ENCODE measurements at regions not wholly inside any gene's neighbourhood (a gene's known extent, or its start where the extent isn't known, plus 50 kb on each side); places are given as distances from the start of the nearest gene placed in this dataset.

GRCh38 chr5:9722601-9723180 lies 92.5 kb upstream of the TAS2R1 start:
- TF ChIP-seq RAD21 (IDR thresholded peaks at IDR 0.05): no peak
- no peak for TF ChIP-seq CTCF (IDR thresholded peaks at IDR 0.05; ENCODE audit: low read depth, low read length, missing input control)
- TF ChIP-seq SP1 (IDR thresholded peaks at IDR 0.05): no peak
- TF ChIP-seq RXRA (IDR thresholded peaks at IDR 0.05): no peak
- TF ChIP-seq, protein P1, sequence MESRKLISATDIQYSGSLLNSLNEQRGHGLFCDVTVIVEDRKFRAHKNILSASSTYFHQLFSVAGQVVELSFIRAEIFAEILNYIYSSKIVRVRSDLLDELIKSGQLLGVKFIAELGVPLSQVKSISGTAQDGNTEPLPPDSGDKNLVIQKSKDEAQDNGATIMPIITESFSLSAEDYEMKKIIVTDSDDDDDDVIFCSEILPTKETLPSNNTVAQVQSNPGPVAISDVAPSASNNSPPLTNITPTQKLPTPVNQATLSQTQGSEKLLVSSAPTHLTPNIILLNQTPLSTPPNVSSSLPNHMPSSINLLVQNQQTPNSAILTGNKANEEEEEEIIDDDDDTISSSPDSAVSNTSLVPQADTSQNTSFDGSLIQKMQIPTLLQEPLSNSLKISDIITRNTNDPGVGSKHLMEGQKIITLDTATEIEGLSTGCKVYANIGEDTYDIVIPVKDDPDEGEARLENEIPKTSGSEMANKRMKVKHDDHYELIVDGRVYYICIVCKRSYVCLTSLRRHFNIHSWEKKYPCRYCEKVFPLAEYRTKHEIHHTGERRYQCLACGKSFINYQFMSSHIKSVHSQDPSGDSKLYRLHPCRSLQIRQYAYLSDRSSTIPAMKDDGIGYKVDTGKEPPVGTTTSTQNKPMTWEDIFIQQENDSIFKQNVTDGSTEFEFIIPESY (IDR thresholded peaks at IDR 0.05): no peak
- no peak for TF ChIP-seq JUND (IDR thresholded peaks at IDR 0.05)
